Liver (tissue), 8 donors: ENCODE measurements at regions not wholly inside any gene's neighbourhood (a gene's known extent, or its start where the extent isn't known, plus 50 kb on each side); places are given as distances from the start of the nearest gene placed in this dataset.

ENCODE experiments used
- DNase-seq: peaks from one replicate; pipeline ENCODE4 v3.0.0-alpha.2; 2017; ENCODE audit warnings: low spot score
- H3K27ac ChIP-seq, 2 donors: one replicate each; pipeline ENCODE4 v1.7.0; 2013; ENCODE audit warnings: inconsistent platforms in 2 of 2, low read length in 2 of 2, control low read depth in 1 of 2, low read depth in 1 of 2, mild to moderate bottlenecking in 1 of 2
- H3K27me3 ChIP-seq, 4 donors: one replicate each; pipeline versions ENCODE4 v1.6.1 to v1.7.0; 2013; ENCODE audit warnings: low read length in 3 of 4, inconsistent platforms in 1 of 4, mild to moderate bottlenecking in 1 of 4, moderate library complexity in 1 of 4; ENCODE audit not compliant: control insufficient read depth in 4 of 4, insufficient read depth in 4 of 4
- H3K36me3 ChIP-seq, 4 donors: one replicate each; pipeline versions ENCODE4 v1.6.1 to v1.7.0; 2013; ENCODE audit warnings: low read length in 3 of 4, mild to moderate bottlenecking in 3 of 4, low read depth in 1 of 4, moderate library complexity in 1 of 4; ENCODE audit not compliant: control insufficient read depth in 4 of 4, insufficient read depth in 3 of 4
- H3K4me1 ChIP-seq, 4 donors: one replicate each; pipeline versions ENCODE4 v1.6.1 to v1.7.0; 2013; ENCODE audit warnings: low read length in 3 of 4, mild to moderate bottlenecking in 3 of 4, moderate library complexity in 1 of 4; ENCODE audit not compliant: control insufficient read depth in 4 of 4, insufficient read depth in 4 of 4
- H3K4me3 ChIP-seq, 3 donors: one replicate each; pipeline versions ENCODE4 v1.6.1 to v1.7.0; 2013; ENCODE audit warnings: low read length in 3 of 3, control low read depth in 1 of 3, low read depth in 1 of 3, mild to moderate bottlenecking in 1 of 3
- H3K9ac ChIP-seq, 2 donors: one replicate each; pipeline ENCODE4 v1.7.0; 2013; ENCODE audit warnings: low read length in 2 of 2, mild to moderate bottlenecking in 2 of 2, moderate library complexity in 2 of 2, control low read depth in 1 of 2, low read depth in 1 of 2
- H3K9me3 ChIP-seq, 4 donors: one replicate each; pipeline versions ENCODE4 v1.6.1 to v1.7.0; 2013; ENCODE audit warnings: low read length in 3 of 4; ENCODE audit not compliant: control insufficient read depth in 4 of 4
- EGR1 ChIP-seq, 2 donors: IDR thresholded peaks; 2 replicates each; pipeline ENCODE4 v1.6.1; 2016 to 2018; ENCODE audit warnings: antibody characterized with exemption in 2 of 2, low read depth in 2 of 2
- FOXA2 ChIP-seq: IDR thresholded peaks from 2 replicates; pipeline ENCODE4 v1.6.1; 2016; ENCODE audit warnings: antibody characterized with exemption
- GABPA ChIP-seq, 2 donors: IDR thresholded peaks in 1 of 2; conservative IDR thresholded peaks in 1 of 2; 2 replicates each; pipeline ENCODE4 v1.6.1; 2016; ENCODE audit warnings: antibody characterized with exemption in 2 of 2, mild to moderate bottlenecking in 1 of 2, moderate library complexity in 1 of 2
- HNF4A ChIP-seq, 2 donors: conservative IDR thresholded peaks; 2 replicates each; pipeline ENCODE4 v1.6.1; 2016; ENCODE audit warnings: antibody characterized with exemption in 2 of 2, mild to moderate bottlenecking in 2 of 2
- HNF4G ChIP-seq: IDR thresholded peaks from 2 replicates; pipeline ENCODE4 v1.6.1; 2016; ENCODE audit warnings: antibody characterized with exemption
- JUND ChIP-seq, 2 donors: IDR thresholded peaks; 2 replicates each; pipeline ENCODE4 v1.6.1; 2016; ENCODE audit warnings: antibody characterized with exemption in 2 of 2
- NR2F2 ChIP-seq: IDR thresholded peaks from 2 replicates; pipeline ENCODE4 v1.6.1; 2016; ENCODE audit warnings: antibody characterized with exemption
- RAD21 ChIP-seq, 2 donors: IDR thresholded peaks; 2 replicates each; pipeline ENCODE4 v1.6.1; 2016; ENCODE audit warnings: antibody characterized with exemption in 2 of 2, mild to moderate bottlenecking in 2 of 2
- RXRA ChIP-seq, 2 donors: IDR thresholded peaks; 2 replicates each; pipeline ENCODE4 v1.6.1; 2017 to 2018; ENCODE audit warnings: antibody characterized with exemption in 2 of 2, mild to moderate bottlenecking in 1 of 2
- SP1 ChIP-seq: IDR thresholded peaks from 2 replicates; pipeline ENCODE4 v1.6.1; 2018; ENCODE audit warnings: antibody characterized with exemption, mild to moderate bottlenecking
- TAF1 ChIP-seq: conservative IDR thresholded peaks from 2 replicates; pipeline ENCODE4 v1.6.1; 2016; ENCODE audit warnings: antibody characterized with exemption, mild to moderate bottlenecking
- WGBS: extraction: QIAGEN DNeasy Blood & Tissue Kit; methylation state at CpG from one replicate; pipeline ENCODE4 v1.1.7; 2013; 5-methylcytosine and 5-hydroxymethylcytosine counted together
- TF ChIP-seq, protein P1 (sequence below): IDR thresholded peaks from 2 replicates; pipeline ENCODE4 v1.6.1; 2016; ENCODE audit warnings: antibody characterized with exemption
- TF ChIP-seq, protein P2 (sequence below): fragments of 150-350 bp; IDR thresholded peaks from 2 replicates; pipeline ENCODE4 v1.5.1; 2017; ENCODE audit warnings: improper control_type of control experiment, low read depth, low read length; ENCODE audit not compliant: missing input control
- TF ChIP-seq, protein P3 (sequence below): IDR thresholded peaks from 2 replicates; pipeline ENCODE4 v1.6.1; 2016; ENCODE audit warnings: antibody characterized with exemption, mild to moderate bottlenecking
- TF ChIP-seq, protein P4 (sequence below): IDR thresholded peaks from 2 replicates; pipeline ENCODE4 v1.6.1; 2016; ENCODE audit warnings: antibody characterized with exemption
- TF ChIP-seq, protein P5 (sequence below): IDR thresholded peaks from 2 replicates; pipeline ENCODE4 v1.6.1; 2016; ENCODE audit warnings: antibody characterized with exemption
- donor health status: healthy.
- donor health status: healthy.
- donor health status: healthy.
- donor health status: healthy.
- donor health status: healthy.

DNA sequence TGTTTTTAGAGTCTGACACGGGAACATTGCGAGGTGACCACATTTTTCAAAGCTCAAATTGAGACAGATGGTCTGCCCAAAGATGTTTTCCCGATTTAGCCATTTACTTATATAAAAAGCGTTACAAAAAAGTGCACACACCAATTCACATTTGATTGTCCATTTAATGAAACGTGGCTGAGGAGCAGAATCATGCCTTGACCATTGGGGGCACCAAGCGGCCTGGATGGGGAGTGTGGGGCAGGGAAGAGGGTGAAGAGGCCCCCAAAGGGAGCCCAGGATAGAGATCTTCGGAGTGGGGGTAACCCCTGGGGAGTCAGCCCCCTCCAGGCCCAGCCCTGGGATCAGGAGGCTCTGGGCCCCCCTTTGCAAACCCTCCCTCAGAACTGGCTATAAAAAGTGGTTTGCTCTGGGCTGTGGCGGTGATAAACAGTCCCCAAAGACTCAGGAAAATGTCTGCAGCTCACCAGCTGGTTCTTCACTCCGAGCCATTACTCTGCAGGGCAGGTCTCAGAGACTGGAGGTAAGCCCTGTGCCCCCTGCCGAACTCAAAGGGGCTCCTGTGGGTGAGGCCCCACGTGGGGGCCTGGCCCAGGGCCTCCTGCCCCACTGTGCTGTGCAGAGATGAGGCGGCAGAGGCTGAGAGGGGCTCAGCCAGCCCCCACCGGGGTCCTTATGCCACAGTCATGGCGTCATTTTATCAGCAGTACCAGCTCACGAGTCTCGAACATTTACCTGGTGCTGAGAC lies 105.9 kb upstream of the SEC14L1 start:
- H3K4me3 ChIP-seq: no peak overlapping the region
- TF ChIP-seq TAF1: no peak
- TF ChIP-seq, protein P1, sequence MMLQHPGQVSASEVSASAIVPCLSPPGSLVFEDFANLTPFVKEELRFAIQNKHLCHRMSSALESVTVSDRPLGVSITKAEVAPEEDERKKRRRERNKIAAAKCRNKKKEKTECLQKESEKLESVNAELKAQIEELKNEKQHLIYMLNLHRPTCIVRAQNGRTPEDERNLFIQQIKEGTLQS: no peak
- TF ChIP-seq NR2F2: no peak
- TF ChIP-seq HNF4A (conservative IDR thresholded peaks at IDR 0.05): no peak
- TF ChIP-seq, protein P2, sequence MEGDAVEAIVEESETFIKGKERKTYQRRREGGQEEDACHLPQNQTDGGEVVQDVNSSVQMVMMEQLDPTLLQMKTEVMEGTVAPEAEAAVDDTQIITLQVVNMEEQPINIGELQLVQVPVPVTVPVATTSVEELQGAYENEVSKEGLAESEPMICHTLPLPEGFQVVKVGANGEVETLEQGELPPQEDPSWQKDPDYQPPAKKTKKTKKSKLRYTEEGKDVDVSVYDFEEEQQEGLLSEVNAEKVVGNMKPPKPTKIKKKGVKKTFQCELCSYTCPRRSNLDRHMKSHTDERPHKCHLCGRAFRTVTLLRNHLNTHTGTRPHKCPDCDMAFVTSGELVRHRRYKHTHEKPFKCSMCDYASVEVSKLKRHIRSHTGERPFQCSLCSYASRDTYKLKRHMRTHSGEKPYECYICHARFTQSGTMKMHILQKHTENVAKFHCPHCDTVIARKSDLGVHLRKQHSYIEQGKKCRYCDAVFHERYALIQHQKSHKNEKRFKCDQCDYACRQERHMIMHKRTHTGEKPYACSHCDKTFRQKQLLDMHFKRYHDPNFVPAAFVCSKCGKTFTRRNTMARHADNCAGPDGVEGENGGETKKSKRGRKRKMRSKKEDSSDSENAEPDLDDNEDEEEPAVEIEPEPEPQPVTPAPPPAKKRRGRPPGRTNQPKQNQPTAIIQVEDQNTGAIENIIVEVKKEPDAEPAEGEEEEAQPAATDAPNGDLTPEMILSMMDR: no peak
- no peak for TF ChIP-seq EGR1 (IDR thresholded peaks at IDR 0.05; ENCODE audit: low read depth in 2 of 2)
- no peak for TF ChIP-seq SP1
- no peak for TF ChIP-seq RAD21 (IDR thresholded peaks at IDR 0.05)
- no peak for TF ChIP-seq GABPA (IDR thresholded peaks at IDR 0.05 in 1 of 2, conservative IDR thresholded peaks at IDR 0.05 in 1 of 2)
- TF ChIP-seq, protein P3, sequence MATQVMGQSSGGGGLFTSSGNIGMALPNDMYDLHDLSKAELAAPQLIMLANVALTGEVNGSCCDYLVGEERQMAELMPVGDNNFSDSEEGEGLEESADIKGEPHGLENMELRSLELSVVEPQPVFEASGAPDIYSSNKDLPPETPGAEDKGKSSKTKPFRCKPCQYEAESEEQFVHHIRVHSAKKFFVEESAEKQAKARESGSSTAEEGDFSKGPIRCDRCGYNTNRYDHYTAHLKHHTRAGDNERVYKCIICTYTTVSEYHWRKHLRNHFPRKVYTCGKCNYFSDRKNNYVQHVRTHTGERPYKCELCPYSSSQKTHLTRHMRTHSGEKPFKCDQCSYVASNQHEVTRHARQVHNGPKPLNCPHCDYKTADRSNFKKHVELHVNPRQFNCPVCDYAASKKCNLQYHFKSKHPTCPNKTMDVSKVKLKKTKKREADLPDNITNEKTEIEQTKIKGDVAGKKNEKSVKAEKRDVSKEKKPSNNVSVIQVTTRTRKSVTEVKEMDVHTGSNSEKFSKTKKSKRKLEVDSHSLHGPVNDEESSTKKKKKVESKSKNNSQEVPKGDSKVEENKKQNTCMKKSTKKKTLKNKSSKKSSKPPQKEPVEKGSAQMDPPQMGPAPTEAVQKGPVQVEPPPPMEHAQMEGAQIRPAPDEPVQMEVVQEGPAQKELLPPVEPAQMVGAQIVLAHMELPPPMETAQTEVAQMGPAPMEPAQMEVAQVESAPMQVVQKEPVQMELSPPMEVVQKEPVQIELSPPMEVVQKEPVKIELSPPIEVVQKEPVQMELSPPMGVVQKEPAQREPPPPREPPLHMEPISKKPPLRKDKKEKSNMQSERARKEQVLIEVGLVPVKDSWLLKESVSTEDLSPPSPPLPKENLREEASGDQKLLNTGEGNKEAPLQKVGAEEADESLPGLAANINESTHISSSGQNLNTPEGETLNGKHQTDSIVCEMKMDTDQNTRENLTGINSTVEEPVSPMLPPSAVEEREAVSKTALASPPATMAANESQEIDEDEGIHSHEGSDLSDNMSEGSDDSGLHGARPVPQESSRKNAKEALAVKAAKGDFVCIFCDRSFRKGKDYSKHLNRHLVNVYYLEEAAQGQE: no peak
- H3K27ac ChIP-seq: no peak overlapping the region
- 58% methylated on average over 16 of the region's 16 CpGs for WGBS
- DNase-seq: no peak
- H3K27me3 ChIP-seq: peaks cover 0 to 3% (median 0%) of the 10 kb centered on the region in 4 donors
- H3K36me3 ChIP-seq: no peaks in the 10 kb centered on the region
- H3K4me1 ChIP-seq: no peaks in the 10 kb centered on the region
- H3K9ac ChIP-seq: no peak overlapping the region
- H3K9me3 ChIP-seq: peaks cover 0 to 6% (median 5%) of the 10 kb centered on the region in 4 donors

DNA sequence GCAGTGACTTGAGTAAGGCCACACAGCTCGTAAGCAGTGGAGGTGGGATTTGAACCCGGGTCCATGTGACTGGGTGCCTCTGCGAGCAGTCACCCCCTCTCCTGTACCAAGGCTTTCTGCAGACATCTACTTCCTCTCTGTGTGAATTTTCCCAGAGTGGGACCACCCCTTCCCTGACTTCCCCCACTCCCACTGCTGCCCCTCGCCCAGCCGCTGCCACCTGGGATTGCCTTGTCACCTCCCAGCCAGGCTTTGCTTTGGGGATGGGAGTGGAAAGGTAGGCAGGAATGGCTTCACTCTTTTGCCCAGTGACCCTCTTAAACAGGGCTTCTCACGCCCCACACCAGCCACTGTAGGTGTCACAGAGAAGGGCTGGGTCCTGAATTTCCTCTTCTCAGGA lies 105.2 kb upstream of the SEC14L1 start:
- Histone ChIP-seq H3K4me1 (no peaks in the 10 kb centered on the region), H3K36me3 (no peaks in the 10 kb centered on the region), H3K27me3 (peaks cover 0 to 3% (median 0%) of the 10 kb centered on the region in 4 donors), H3K27ac (no peak overlapping the region), H3K9me3 (peaks cover 0 to 6% (median 5%) of the 10 kb centered on the region in 4 donors), H3K9ac (no peak overlapping the region), H3K4me3 (no peak overlapping the region)
- 81% methylated on average over 6 of the region's 6 CpGs for WGBS
- DNase-seq: no peak
- TF ChIP-seq SP1: no peak
- no peak for TF ChIP-seq FOXA2
- no peak for TF ChIP-seq EGR1 (IDR thresholded peaks at IDR 0.05; ENCODE audit: low read depth in 2 of 2)
- TF ChIP-seq, protein P4, sequence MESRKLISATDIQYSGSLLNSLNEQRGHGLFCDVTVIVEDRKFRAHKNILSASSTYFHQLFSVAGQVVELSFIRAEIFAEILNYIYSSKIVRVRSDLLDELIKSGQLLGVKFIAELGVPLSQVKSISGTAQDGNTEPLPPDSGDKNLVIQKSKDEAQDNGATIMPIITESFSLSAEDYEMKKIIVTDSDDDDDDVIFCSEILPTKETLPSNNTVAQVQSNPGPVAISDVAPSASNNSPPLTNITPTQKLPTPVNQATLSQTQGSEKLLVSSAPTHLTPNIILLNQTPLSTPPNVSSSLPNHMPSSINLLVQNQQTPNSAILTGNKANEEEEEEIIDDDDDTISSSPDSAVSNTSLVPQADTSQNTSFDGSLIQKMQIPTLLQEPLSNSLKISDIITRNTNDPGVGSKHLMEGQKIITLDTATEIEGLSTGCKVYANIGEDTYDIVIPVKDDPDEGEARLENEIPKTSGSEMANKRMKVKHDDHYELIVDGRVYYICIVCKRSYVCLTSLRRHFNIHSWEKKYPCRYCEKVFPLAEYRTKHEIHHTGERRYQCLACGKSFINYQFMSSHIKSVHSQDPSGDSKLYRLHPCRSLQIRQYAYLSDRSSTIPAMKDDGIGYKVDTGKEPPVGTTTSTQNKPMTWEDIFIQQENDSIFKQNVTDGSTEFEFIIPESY: no peak
- TF ChIP-seq, protein P1: no peak
- no peak for TF ChIP-seq RXRA (IDR thresholded peaks at IDR 0.05)
- no peak for TF ChIP-seq HNF4A (conservative IDR thresholded peaks at IDR 0.05)
- no peak for TF ChIP-seq NR2F2
- TF ChIP-seq JUND (IDR thresholded peaks at IDR 0.05): no peak
- TF ChIP-seq HNF4G: no peak
- TF ChIP-seq, protein P5, sequence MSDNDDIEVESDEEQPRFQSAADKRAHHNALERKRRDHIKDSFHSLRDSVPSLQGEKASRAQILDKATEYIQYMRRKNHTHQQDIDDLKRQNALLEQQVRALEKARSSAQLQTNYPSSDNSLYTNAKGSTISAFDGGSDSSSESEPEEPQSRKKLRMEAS: no peak
- TF ChIP-seq, protein P3: no peak
